ENCODE measurements at regions not wholly inside any gene's neighbourhood (a gene's known extent, or its start where the extent isn't known, plus 50 kb on each side); places are given as distances from the start of the nearest gene placed in this dataset.

DNA sequence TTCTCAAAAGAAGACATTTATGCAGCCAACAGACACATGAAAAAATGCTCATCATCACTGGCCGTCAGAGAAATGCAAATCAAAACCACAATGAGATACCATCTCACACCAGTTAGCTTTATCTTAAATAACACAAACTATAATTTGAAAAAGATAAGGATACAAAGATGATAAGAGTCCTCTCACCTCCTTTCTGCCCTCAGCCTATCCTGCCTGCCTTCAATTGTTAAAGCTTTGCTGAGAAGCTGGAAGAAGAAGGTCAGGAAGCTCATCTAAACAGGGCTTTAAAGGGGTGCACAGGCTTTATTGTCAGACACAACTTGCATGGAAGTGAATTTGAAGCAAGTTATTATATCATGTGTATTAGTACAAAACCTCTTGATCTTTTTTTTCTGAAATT lies 676.3 kb upstream of the GOT2 start:
- TF ChIP-seq POLR2AphosphoS5 (IDR thresholded peaks at IDR 0.05; ENCODE audit: low read depth, low read length) (no peak), TAF1 (IDR thresholded peaks at IDR 0.05; ENCODE audit: borderline replicate concordance, insufficient read depth, low read length) (no peak), SIN3A (IDR thresholded peaks at IDR 0.05; ENCODE audit: borderline replicate concordance, insufficient read depth, low read length) (no peak), FOXP2 (optimal IDR thresholded peaks at IDR 0.05; ENCODE audit: borderline replicate concordance, extremely low read depth, extremely low read length, insufficient read depth) (no peak)
- TF ChIP-seq, protein P1, sequence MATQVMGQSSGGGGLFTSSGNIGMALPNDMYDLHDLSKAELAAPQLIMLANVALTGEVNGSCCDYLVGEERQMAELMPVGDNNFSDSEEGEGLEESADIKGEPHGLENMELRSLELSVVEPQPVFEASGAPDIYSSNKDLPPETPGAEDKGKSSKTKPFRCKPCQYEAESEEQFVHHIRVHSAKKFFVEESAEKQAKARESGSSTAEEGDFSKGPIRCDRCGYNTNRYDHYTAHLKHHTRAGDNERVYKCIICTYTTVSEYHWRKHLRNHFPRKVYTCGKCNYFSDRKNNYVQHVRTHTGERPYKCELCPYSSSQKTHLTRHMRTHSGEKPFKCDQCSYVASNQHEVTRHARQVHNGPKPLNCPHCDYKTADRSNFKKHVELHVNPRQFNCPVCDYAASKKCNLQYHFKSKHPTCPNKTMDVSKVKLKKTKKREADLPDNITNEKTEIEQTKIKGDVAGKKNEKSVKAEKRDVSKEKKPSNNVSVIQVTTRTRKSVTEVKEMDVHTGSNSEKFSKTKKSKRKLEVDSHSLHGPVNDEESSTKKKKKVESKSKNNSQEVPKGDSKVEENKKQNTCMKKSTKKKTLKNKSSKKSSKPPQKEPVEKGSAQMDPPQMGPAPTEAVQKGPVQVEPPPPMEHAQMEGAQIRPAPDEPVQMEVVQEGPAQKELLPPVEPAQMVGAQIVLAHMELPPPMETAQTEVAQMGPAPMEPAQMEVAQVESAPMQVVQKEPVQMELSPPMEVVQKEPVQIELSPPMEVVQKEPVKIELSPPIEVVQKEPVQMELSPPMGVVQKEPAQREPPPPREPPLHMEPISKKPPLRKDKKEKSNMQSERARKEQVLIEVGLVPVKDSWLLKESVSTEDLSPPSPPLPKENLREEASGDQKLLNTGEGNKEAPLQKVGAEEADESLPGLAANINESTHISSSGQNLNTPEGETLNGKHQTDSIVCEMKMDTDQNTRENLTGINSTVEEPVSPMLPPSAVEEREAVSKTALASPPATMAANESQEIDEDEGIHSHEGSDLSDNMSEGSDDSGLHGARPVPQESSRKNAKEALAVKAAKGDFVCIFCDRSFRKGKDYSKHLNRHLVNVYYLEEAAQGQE (IDR thresholded peaks at IDR 0.05; ENCODE audit: insufficient read depth in 1 of 2, low read depth in 2 of 2, low read length in 2 of 2) = no peak

All from PFSK-1 (cell line).